GM18511 (cell line): ENCODE measurements at regions not wholly inside any gene's neighbourhood (a gene's known extent, or its start where the extent isn't known, plus 50 kb on each side); places are given as distances from the start of the nearest gene placed in this dataset.
"Not testable (repeated sequence)": the region's sequence is repeated elsewhere in the genome, so short reads cannot be mapped to it uniquely, and the experiment has no call there.

Source experiments
- ATAC-seq: cut with Tn5 transposase; IDR thresholded peaks from one replicate; pipeline ENCODE4 v1.9.1; 2021; ENCODE audit warnings: mild to moderate bottlenecking, moderate library complexity; ENCODE audit not compliant: unreplicated experiment

GRCh38 chr21:28381000-28381745 is 611.5 kb downstream of the LTN1 start:
- not testable (repeated sequence) for ATAC-seq

DNA sequence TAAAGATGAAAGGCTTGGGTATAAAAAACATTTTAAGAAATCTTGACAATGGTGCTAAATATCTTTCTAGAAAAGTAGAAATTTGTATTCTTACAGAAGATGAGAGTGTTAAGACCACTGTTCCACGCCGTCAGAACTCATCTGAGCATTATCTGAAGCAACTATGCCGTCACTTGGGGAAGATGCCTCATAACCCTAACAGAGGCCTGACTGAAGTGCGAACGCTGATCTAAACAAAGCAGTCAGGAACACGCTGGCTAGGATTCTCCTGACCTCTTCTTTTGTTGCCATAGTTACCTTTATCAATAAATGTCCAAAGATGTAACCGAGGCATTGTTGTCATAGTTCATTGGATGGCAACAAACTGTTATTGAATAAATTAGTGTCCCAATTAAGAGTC is 612.4 kb downstream of the LTN1 start:
- ATAC-seq = no peak

- ATAC-seq = no peak
Observed at GRCh38 chr21:28378026-28378425, 614.7 kb downstream of the LTN1 start.

DNA sequence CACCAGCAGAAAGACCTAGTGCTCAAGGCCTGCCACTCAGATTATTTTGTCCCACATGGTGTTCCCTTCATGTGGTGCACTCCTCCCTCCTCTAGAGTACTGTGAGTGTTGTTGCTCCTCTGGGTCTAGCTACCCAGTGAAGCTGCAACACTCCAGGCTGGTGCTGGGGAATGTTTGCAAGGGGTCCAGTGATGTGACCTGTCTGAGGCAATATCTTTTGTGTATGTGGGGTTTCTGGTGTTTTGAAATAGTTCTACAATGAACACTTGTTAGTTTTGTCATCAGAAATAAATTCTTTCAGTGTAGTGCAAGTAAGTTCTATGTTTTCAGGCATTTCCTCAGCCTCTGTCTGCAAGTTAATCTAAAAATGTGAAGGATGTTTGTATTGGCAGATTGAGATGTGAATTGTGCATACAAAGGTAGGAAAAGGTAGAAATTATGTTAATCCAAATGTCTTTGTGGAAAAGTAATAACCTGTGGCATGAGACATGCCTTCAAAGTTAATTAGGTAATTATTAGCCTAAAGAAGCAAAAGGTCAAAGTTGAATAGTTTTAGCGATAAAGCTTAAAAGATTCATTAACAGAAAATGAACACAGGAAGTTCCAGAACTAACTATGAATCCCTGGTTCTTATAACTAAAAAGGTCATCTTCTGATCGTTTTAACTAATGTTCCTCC is 616.8 kb downstream of the LTN1 start:
- ATAC-seq = no peak

- no peak for ATAC-seq
Observed at GRCh38 chr21:28374881-28375280, 617.8 kb downstream of the LTN1 start.

DNA sequence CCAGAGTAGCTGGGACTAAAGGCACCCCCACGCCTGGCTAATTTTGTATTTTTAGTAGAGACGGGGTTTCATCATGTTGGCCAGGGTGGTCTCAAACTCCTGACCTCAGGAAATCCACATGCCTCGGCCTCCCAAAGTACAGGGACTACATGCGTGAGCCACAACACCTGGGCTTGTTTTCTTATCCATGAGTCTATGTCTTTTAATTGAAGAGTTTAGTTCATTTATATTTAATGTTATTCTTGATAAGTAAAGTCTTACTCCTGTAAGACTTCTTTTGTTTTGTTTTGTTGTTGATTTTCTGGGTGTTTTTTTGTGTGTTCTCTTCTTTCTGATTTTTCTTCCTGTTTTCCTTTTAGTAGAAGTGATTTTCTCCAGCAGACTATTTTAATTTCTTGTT is 621.0 kb downstream of the LTN1 start:
- ATAC-seq = no peak

DNA sequence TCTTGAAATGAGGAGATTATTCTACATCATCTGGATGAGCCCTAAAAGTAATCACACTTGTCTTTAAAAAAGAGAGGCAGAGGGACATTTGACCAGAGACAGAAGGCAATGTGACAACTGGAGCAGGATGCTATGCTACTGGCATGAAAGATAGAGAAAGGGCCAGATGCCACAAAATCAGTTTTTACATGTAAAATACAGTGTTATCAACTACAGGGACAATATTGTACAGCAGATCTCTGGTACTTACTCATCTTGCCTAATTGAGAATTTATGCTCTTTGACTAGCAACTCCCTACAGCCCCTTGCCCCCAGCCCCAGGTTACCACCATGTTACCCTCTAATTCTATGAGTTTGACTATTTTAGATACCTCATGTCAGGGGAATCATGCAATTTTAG is 633.4 kb downstream of the LTN1 start:
- ATAC-seq = no peak

DNA sequence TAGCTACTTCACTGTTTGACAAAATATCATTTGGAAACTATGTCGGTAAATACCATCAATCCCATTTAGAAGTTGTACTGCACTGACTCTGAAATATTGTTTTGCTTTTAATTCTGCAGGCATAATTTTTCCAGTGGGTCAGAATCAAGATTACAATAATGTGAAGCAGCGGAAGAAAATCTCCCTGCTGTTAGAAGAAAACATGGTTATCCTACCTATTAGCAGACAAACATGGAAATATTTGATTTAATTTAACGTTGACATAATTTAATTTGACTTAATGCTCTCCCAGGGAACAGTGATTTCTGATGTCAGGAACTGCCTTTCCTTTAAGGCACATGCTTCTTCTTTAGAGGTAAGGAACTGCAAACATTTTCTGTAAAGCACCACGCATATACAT is 634.0 kb downstream of the LTN1 start:
- no peak for ATAC-seq

DNA sequence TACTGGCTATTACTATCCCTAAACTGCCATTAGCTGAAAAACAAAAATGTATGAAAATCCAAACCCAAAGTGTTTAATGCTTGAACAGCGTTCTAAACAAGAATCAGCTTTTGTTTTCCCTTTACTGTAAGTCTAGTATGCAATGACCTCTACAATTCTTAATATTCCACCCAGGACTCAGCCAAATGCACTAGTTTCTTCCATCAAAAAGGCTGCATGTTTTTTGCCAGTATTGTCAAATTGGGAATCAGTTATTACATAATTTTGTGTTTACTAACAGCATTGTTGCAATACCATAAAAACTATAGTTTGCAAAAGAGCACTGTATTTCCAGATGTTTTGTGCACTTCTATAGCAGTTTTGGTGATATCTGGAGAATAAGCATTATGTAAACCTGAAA is 634.5 kb downstream of the LTN1 start:
- no peak for ATAC-seq

- no peak for ATAC-seq
Observed at GRCh38 chr21:28357743-28358142, 634.9 kb downstream of the LTN1 start.

DNA sequence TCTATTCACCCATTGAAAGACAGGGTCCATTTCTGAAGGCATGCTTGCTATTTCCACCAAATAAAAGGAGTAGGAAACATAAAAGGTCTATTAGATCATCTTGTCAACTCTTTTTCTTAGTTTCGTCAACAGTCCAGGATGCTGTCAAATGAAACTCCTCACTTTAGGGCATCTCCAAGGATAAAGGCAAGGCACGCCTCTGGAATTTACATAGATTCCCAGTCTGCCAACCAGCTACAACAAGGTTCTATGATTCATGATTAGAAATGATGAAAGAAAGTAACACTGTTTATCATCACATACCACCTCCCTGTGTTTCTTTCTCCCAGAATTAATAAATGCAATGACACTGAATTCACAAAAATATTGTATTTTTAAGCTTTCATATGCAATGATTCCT is 636.3 kb downstream of the LTN1 start:
- no peak for ATAC-seq

- no peak for ATAC-seq
Observed at GRCh38 chr21:28345934-28346333, 646.7 kb downstream of the LTN1 start.

DNA sequence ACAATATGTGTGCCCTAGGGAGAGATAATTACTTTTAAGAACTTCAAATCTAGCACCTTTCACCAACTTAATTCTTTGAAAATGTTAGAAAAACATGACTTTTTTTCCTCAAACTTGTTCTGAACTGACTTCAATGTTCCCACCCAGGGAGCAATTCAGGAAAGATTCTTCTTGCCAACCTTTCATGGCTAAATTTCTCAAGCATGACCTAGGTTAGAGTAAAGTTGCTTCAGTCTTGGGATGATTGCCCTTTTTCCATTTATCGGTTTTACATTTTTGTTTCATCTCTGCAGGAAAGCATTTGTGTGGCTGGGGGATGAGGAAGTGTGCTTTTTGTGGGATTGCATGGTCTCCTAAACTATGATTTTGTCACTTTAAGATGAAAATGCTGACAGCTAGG is 647.7 kb downstream of the LTN1 start:
- ATAC-seq = no peak

DNA sequence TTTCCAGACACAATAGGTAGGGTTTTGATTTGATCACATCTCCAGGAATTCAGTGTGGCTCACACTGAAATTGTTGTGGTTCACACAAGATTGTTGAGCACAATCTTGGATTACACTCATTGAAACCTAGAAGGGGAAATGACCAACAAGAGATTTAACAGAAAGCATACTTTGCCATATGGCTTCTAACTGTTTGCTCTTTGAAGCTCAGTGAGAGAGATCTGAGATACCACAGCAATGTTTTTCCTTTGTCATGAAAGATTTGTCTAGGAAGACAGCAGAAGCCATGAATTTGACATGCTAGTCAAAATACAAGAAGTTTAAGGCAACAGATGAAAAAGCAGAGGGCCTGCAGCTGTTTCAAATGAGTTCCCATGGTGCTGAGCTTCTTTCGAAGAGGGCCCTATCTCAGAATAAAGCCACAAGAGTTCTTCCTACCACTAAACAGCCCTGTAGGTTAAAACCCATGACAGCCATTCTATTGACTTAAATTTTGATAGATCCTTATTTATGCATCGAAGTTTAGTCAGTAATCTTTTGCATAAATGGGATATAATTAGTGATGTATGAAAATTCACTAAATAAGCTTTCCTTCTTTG is 650.4 kb downstream of the LTN1 start:
- ATAC-seq = no peak

DNA sequence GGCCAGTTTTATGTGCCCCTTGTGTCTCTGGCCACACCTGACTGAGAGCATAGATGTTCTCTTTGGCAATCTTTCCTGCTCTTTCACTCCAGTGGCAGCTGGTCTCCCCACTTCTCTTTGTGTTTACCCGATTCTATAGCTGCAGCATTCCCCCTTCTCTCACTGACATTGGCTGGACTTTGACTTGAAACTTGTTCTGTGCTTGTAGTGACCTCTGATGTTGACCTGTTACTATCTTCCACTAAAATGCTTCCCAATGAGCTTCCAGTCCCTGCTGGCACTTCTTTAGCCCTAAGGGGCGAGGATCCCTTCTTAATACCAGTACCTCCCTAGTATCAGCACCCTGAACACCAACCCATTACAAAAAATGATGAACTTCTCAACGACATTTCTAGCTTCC is 653.3 kb downstream of the LTN1 start:
- no peak for ATAC-seq

DNA sequence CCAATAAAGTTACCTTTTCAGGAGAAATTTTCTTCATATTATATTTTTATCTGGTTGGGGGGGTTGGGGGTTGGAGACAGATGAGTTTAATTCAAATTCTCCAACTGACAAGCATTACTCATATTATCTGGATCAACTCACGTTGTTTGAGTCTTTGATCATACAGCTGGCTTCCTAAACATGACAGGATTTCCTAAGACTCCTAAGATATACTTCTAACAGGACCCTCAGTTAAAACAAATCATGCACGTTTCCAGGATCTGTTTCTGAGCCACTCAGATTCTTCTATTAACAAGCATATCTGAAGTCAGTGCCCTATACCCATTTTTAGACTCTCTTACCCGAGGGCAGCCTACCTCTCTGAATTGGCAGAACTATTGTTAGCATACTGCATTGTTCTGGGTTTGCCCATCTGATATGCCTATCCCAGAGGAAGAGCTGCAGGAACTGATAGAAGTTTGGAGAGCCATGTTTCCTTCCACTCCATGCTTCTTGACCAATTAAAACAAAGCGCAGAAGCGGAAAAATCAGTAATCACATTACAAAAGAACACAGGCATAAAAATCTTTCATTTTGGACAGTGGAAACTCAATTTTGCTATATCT is 653.9 kb downstream of the LTN1 start:
- ATAC-seq = no peak

- no peak for ATAC-seq
Observed at GRCh38 chr21:28337315-28337714, 655.4 kb downstream of the LTN1 start.

GRCh38 chr21:28336314-28336713 is 656.4 kb downstream of the LTN1 start:
- no peak for ATAC-seq

GRCh38 chr21:28334407-28334806 is 658.3 kb downstream of the LTN1 start:
- ATAC-seq = peak; percentile 72

DNA sequence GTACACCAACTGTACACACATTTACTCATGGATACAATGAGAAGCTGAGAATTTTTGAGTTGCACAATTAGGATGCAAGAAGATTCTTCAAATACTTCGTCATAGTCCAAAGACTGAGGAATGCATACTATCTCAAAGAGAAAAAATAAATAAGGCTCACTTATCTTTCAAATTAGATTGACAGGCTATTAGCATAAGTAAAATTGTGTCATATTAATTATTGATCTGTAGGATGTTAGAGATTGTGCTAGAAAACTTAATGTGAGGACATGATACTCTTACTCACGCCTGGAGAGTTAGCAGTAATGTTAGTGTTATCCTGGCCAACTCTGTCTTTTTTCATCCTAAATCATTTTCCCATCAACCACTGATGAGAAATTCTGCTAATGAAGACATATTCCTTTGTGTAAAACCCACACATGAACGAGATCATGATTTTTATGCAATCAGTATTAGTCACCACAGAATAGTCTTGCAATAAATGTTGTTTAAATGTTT is 659.0 kb downstream of the LTN1 start:
- ATAC-seq = no peak

DNA sequence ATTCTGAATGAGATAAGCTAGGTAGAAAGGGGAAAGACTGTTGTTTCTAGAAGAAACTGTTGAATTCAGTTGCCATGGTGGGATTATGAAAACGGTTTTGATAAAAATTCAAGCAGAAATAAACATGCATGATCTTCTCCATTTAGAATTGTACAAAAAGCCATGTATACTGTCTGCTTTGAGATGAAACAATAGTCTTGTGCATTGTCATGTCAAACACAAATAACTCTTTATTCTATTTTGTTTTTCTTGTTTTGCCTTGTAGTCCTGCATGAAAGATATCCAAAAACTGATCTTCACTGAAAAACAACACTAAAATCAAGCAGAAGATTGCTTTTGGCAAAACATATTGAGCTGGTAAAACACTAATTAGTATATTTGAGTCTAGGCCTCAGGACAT is 659.9 kb downstream of the LTN1 start:
- no peak for ATAC-seq

- no peak for ATAC-seq
Observed at GRCh38 chr21:28325618-28326017, 667.1 kb downstream of the LTN1 start.
